HG02852 (cell line): ENCODE measurements at regions not wholly inside any gene's neighbourhood (a gene's known extent, or its start where the extent isn't known, plus 50 kb on each side); places are given as distances from the start of the nearest gene placed in this dataset.

Source experiments
- ATAC-seq: cut with Tn5 transposase; IDR thresholded peaks from one replicate; pipeline ENCODE4 v1.9.1; 2021; ENCODE audit warnings: mild to moderate bottlenecking, moderate library complexity; ENCODE audit not compliant: unreplicated experiment

GRCh38 chr5:98576275-98576674, 197.2 kb upstream of the RGMB start:
- no peak for ATAC-seq

DNA sequence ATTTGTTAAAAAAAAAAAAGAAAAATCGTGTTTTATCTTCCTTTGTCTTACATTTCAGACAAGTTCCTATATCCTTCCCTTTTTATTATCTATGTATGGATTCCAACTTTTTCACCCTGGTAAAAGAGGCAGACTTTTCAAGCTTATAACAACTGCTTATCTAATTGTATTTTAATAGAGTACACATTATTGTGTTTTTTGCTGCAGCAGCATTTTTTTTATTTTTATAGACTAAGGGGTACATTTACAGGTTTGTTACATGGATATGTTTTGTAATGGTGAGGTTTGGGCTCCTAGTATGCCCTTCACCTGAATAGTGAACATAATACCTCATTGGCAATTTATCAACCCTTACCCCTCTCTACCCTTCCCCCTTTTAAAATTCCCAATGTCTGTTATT, 195.0 kb upstream of the RGMB start:
- no peak for ATAC-seq

DNA sequence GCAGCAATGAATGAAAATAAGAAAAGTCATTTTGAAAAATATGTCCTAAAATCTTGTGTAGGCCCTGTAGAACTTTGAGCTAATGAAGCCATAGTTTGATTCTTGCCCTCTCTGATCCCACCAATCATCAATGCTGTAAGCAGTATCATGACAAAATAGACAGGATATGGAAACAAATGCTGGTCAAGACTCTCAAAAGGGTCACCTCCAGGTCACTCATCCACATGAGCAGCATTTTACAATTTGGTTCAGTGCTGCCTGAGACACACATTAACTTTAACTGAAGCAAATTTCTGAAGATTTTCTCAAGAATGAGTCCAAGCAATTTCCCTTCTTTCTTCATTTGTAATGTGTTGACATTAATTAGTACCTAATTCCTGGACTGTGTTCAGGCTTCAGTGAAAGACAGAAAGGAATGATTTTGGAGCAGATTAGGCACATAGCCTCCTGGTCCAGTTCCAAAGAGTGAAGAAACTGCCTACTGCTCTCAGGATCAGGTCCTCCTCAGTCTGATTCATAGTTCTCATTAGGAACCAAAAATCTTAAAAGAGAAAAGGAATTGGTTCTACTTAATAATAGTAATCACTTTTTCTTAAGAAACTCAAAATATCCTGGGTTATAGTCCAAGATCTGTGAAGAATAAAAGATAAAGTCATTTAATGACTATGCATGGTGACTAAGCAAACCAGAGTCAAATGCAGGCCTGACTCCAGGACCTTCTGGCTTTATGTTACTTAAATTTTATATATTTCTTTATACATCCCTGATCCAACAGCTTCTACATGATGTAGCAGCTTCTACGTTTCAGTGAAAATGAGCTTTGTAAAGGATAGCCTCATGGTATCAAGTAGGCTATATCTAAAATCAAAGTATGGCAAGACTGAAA, 192.1 kb upstream of the RGMB start:
- no peak for ATAC-seq

- no peak for ATAC-seq
These were observed 189.9 kb upstream of the RGMB start for GRCh38 chr5:98583586-98583985.

GRCh38 chr5:98585661-98586310, 187.7 kb upstream of the RGMB start:
- ATAC-seq = no peak

DNA sequence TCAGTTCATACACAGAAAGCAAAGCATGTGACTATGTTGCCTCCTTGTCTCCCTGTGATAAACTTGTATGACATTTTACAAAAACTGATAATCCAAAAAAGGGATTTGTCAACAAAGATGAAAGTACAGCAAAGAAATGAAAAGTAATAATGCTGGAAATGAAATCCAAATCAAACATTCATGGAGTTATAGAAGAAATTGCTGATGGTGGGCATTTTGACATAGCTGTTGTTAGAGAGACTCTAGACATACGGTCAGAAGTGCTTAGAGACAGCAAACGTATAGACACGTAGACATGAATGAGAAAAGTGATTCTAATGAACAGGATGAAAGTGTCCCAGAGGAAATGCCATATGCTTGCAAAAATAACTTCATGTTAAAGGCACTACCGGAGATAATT, 186.9 kb upstream of the RGMB start:
- no peak for ATAC-seq

- ATAC-seq = no peak
These were observed 186.3 kb upstream of the RGMB start for GRCh38 chr5:98587166-98587565.

GRCh38 chr5:98588215-98588614, 185.2 kb upstream of the RGMB start:
- ATAC-seq = no peak

GRCh38 chr5:98593418-98593817, 180.0 kb upstream of the RGMB start:
- no peak for ATAC-seq

DNA sequence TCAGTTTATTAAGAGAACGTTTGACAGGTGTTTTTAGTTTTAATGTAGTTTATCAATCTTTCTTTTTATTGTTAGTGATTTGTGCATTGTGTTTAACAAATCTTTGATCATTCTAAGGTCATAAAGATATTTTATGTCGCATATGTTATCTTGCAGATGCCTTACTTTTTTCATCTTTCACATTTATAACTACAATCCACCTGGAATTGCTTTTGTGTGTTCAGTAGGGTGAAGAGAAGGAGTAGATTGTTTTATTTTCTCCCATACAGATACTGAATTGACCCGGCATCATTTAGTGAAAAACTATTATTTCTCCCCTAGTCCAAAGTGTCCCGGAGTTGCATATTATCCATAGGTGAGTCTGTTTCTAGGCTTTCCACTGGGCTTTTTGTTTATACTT, 179.4 kb upstream of the RGMB start:
- ATAC-seq = no peak

DNA sequence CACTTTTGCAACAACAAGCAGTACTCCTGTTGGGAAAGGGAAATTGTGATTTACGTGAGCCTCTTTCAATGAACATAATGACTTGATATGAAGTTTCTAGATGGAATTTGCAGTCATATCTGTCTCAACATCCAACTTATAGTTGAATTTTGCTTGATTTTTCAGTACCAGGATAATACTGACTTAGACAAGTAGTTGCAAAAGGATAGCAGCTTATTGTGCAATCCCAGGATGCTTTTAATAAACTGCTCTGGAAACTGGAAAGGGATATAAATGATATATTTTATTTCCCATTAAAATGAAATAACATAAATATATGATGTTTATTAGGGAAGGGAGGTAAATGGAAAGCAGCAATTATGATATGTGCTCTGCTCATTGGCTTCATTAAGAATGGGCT, 174.4 kb upstream of the RGMB start:
- no peak for ATAC-seq

DNA sequence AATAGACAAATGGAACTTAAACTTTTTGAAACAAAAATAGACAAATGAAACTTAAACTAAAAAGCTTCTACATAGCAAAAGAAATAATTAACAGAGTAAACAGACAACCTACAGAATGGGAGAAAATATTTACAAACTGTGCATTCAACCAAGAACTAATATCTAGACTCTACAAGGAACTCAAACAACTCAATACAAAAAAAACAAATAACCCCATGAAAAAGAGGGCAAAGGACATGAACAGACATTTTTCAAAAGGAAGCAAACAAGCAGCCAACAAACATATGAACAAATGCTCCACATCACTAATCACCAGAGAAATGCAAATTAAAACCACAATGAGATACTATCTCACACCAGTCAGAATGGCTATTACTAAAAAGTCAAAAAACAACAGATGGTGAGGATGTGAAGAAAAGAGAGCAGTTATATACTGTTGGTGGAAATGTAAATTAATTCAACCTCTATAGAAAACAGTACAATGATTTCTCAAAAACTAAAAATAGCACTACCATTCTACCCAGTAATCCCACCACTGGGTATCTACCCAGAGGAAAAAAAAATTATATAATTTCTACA, 170.8 kb upstream of the RGMB start:
- peak; percentile 64 for ATAC-seq

GRCh38 chr5:98603456-98603855, 170.0 kb upstream of the RGMB start:
- no peak for ATAC-seq

DNA sequence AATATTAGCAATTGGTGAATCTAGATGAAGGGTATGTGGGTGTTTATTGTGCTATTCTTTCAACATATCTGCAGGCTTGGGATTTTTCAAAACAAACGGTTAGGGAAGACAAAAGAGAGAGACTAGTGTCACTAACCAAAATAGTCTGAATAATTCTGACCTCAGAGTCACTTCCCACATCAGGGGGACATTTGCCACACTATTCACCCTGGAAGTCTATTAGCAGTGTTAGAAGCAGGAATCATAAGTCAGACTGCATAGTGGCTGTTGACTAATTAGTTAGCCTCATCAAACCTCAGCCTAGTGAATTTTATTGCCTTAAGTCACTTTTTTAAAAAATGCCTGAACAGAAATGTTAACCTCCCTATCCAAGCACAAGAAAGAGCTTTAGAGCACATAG, 169.2 kb upstream of the RGMB start:
- no peak for ATAC-seq

DNA sequence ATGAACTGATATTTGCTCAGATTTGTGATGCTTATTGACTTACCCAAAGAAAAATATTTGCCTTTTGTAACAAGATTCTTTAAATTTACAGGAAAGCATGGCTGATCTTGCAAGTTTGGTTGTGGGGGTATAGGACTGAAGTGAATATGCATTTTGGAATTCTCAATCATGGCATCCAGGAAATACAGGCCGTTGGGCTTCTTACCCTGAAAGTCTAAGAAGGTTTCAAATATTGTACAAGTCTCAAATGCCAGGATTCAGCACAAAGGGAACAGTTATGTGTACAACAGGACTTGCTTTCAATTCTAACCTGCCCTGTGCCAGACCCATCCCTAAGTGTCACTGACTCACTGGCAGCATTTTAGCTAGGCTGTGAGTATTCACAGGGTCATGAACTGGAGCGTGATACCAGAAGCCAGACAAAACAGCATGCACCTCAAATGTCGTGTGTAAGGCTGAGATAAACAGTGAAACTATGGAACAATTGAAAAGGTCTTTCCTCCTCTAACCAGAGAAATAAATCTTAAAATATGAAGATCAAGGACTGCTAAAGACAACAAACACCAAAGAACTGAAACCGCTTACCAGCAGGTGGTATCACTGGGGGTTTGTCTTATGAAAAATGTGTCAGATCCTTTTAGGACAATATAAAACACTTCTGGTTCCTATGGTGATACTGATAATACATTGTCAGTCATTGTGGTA, 168.6 kb upstream of the RGMB start:
- no peak for ATAC-seq

DNA sequence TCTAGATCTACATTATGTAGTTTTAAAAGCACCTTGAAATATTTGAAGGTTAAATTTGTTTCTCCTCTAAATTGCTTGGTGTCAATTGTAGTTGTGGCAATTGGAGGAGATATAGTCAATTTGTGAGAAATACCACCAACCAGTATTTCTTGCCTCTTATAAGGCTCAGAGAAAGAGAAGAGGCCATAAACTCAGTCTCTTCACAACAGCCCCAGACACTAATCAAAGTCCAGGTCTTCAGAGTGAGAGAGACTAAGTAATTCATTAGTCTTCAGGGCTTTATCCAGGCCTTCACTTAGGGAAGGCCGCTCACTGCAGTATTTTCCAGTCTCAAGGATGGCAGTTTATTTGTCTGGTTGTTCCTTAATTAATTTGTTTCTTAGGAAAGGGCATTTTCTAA, 168.0 kb upstream of the RGMB start:
- ATAC-seq = no peak

DNA sequence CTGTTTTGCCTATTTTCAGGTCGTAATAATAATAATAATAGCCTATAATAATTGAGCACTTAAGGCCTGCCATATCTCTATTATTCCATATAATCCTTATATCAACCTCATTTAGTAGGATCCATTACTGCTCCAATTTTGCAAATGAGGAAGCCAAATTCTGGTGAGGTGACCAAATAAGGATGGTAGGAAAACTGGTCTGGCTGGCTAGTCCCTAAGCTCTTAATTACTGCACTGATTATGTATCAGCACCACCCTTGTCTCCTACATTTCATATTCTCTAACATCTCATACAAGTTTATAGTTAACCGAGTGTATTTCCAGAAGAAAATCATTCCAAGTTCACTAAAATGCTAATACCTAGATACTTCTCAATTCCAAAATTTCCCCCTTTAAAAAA, 166.5 kb upstream of the RGMB start:
- ATAC-seq = no peak

GRCh38 chr5:98608052-98608451, 165.4 kb upstream of the RGMB start:
- ATAC-seq = no peak

- no peak for ATAC-seq
These were observed 159.1 kb upstream of the RGMB start for GRCh38 chr5:98614341-98614740.

DNA sequence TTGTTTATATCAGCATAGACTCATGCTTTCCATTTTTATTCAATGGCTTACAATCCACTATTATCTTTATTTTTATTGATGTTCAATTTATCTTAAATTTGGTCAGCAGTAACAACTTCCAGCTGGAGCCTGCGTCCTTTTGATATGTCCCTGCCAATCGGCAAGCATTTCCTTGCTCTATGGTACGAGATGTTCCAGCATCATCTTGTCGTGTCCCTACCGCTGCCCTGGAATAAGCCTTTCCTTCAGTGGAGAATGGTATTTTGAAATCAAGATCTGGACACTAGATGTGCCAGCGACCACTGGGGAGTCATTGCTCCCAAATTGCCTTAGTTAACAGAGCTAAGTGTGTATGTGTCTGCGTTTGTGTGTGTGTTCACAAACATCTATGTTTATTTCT, 151.6 kb upstream of the RGMB start:
- no peak for ATAC-seq

DNA sequence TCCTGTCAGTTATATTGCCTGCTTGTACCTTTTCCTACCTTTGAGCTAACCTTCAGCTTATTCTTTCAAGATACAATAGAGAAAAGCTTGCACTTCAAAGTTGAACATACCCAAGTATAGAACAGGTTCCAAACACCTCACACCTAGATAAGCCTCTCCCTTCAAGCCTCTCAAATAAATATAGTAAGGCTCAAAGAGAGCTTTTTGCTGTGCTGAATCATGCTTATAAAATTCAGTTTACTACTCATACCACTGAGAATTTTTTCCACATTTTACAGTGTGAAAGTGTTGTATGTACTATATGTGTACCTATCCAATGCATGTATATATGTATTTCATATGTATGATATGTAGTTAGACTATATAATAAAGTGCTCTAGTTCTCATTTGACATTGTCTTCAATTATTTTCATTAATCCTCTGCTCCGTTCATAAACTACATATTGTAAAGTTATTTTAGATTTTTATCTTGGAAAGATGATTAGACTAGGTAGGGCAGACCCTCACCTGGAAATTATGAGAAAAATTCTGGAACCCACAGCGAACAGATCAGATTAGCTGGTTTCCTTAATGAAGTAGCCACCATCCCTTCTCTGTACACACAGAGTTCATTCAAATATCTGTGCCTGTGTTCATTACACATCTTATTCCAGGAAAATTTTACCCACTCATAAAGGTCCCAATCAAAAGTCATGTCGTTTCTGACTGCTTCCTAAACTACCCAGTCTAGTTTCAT, 149.2 kb upstream of the RGMB start:
- ATAC-seq = no peak
